HEK293T (cell line): ENCODE measurements at regions not wholly inside any gene's neighbourhood (a gene's known extent, or its start where the extent isn't known, plus 50 kb on each side); places are given as distances from the start of the nearest gene placed in this dataset.
A peak's percentile ranks its signal among the peaks of the same experiment; 100 is the strongest.

Source experiments
- CTCF ChIA-PET: fragments of 350-600 bp; formaldehyde crosslinking; extraction: SDS; loops from one replicate; lab custom pipeline; 2021; ENCODE audit warnings: antibody characterized with exemption, inconsistent platforms; lab: Yijun Ruan, JAX
- POLR2A ChIA-PET: fragments of 350-600 bp; formaldehyde crosslinking; extraction: SDS; loops from one replicate; lab custom pipeline; 2020; ENCODE audit warnings: antibody characterized with exemption, inconsistent platforms; lab: Yijun Ruan, JAX
- DNase-seq: peaks from one replicate; pipeline ENCODE4 v3.0.0; 2012; ENCODE audit warnings: mixed read lengths; ENCODE audit errors: extremely low spot score
- ARNT ChIP-seq: fragments of 450-650 bp; IDR thresholded peaks from 2 replicates; pipeline ENCODE4 v1.6.1; 2017; ENCODE audit warnings: mild to moderate bottlenecking
- BHLHE40 ChIP-seq: fragments of 450-650 bp; IDR thresholded peaks from 2 replicates; pipeline ENCODE4 v1.6.1; 2016; ENCODE audit warnings: mild to moderate bottlenecking, moderate library complexity, borderline replicate concordance
- CTBP1 ChIP-seq: fragments of 450-650 bp; IDR thresholded peaks from 2 replicates; pipeline ENCODE4 v1.6.1; 2016; ENCODE audit warnings: borderline replicate concordance
- ELF4 ChIP-seq: fragments of 450-650 bp; IDR thresholded peaks from 2 replicates; pipeline ENCODE4 v1.6.1; 2017; ENCODE audit warnings: antibody characterized with exemption
- FOXA1 ChIP-seq: fragments of 450-650 bp; IDR thresholded peaks from 2 replicates; pipeline ENCODE4 v1.6.1; 2016; ENCODE audit warnings: mild to moderate bottlenecking
- FOXK2 ChIP-seq: fragments of 450-650 bp; IDR thresholded peaks from 2 replicates; pipeline ENCODE4 v1.6.1; 2016; ENCODE audit warnings: mild to moderate bottlenecking
- FOXM1 ChIP-seq: fragments of 450-650 bp; IDR thresholded peaks from 2 replicates; pipeline ENCODE4 v1.6.1; 2017; ENCODE audit warnings: mild to moderate bottlenecking, borderline replicate concordance
- HDGF ChIP-seq: fragments of 450-650 bp; IDR thresholded peaks from 2 replicates; pipeline ENCODE4 v1.6.1; 2017; ENCODE audit warnings: antibody characterized with exemption, borderline replicate concordance
- L3MBTL2 ChIP-seq: fragments of 450-650 bp; conservative IDR thresholded peaks from 2 replicates; pipeline ENCODE4 v1.6.1; 2016; ENCODE audit warnings: mild to moderate bottlenecking
- LEF1 ChIP-seq: fragments of 450-650 bp; IDR thresholded peaks from 2 replicates; pipeline ENCODE4 v1.6.1; 2017; ENCODE audit warnings: mild to moderate bottlenecking, borderline replicate concordance
- NFRKB ChIP-seq: fragments of 450-650 bp; IDR thresholded peaks from 2 replicates; pipeline ENCODE4 v1.6.1; 2016; ENCODE audit warnings: mild to moderate bottlenecking, moderate library complexity
- SP1 ChIP-seq: fragments of 450-650 bp; IDR thresholded peaks from 2 replicates; pipeline ENCODE4 v1.6.1; 2017
- SUZ12 ChIP-seq: fragments of 450-650 bp; IDR thresholded peaks from 2 replicates; pipeline ENCODE4 v1.6.1; 2016; ENCODE audit warnings: mild to moderate bottlenecking
- TARDBP ChIP-seq: fragments of 450-650 bp; IDR thresholded peaks from 2 replicates; pipeline ENCODE4 v1.6.1; 2016
- ZNF384 ChIP-seq: fragments of 450-650 bp; IDR thresholded peaks from 2 replicates; pipeline ENCODE4 v1.6.1; 2016
- TF ChIP-seq, protein P1 (sequence below): fragments of 450-650 bp; IDR thresholded peaks from 2 replicates; pipeline ENCODE4 v1.6.1; 2016

DNA sequence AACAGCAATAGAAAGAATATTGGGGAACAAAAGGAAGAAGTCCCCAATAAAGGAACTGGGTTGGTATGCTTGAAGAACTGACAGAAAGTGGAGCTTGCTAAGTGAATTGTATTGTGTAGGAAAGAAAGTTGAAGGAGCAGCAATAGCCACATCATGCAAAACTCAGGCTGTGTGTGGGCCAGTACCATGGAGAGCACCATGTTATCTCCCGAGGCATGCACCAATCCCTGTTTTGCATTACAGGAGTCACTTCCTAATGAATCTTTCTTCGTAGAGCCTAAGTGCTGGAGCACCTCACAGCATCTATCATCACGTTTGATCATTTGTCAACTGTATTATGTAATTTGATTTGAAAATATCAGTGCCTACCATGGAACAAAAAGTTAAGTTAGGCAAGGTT lies 137.7 kb upstream of the NMUR2 start:
- DNase-seq = peak; percentile 8
- ChIA-PET CTCF (no interaction called here), POLR2A (no interaction called here)
- no peak for TF ChIP-seq SUZ12
- no peak for TF ChIP-seq L3MBTL2
- no peak for TF ChIP-seq FOXA1
- TF ChIP-seq FOXM1 = no peak
- TF ChIP-seq TARDBP = no peak
- TF ChIP-seq, protein P1, sequence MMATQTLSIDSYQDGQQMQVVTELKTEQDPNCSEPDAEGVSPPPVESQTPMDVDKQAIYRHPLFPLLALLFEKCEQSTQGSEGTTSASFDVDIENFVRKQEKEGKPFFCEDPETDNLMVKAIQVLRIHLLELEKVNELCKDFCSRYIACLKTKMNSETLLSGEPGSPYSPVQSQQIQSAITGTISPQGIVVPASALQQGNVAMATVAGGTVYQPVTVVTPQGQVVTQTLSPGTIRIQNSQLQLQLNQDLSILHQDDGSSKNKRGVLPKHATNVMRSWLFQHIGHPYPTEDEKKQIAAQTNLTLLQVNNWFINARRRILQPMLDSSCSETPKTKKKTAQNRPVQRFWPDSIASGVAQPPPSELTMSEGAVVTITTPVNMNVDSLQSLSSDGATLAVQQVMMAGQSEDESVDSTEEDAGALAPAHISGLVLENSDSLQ = no peak
- no peak for TF ChIP-seq LEF1
- TF ChIP-seq HDGF = no peak
- no peak for TF ChIP-seq ARNT
- TF ChIP-seq NFRKB = no peak

DNA sequence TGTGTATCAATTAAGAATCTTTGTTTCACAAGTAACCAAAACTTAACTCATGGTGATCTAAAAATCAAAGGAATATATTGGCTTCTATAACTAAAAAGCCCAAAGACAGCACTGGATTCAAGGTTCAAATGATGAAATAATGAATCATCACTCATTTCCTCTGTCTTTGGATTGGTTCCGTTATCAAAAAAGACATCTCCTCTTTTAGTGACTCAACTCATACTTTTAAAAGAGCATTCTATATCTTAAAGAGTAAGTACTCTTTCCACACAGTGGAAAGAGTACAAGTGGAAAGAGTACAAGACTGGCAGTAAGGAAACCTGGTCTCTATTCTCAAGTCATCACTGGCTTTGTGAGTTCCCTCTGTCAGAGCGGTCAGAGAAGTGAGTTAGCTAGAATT lies 141.4 kb upstream of the NMUR2 start:
- no peak for TF ChIP-seq SP1
- no peak for TF ChIP-seq TARDBP
- TF ChIP-seq BHLHE40 = no peak
- TF ChIP-seq FOXK2 = no peak
- no peak for TF ChIP-seq CTBP1
- no peak for TF ChIP-seq ELF4
- no peak for TF ChIP-seq FOXM1
- TF ChIP-seq LEF1 = no peak
- no peak for TF ChIP-seq HDGF
- no peak for TF ChIP-seq ARNT
- no peak for TF ChIP-seq L3MBTL2
- TF ChIP-seq NFRKB = no peak
- no peak for TF ChIP-seq FOXA1
- ChIA-PET CTCF (no interaction called here), POLR2A (no interaction called here)
- DNase-seq = no peak

DNA sequence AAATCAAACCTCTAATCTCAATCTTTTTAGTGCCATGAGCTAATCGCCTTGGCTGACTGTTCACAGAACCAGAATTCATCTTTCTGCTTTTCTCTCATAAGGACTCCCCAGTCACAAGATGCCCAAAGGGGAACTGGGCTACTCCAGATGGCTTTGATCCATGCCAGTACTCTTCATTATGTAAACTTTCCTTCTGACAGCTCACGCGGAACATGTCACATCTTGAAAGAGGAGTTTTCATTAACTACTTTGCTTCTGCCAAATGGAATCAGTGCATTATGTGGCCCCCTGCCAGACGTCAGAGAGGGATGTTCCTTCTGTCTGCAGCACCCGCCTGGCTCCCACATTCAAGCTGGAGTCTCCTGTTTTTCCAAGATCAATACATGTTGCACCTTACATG lies 142.1 kb upstream of the NMUR2 start:
- ChIA-PET CTCF (no interaction called here), POLR2A (no interaction called here)
- TF ChIP-seq SUZ12 = no peak
- TF ChIP-seq NFRKB = no peak
- TF ChIP-seq FOXM1 = no peak
- no peak for TF ChIP-seq ELF4
- no peak for TF ChIP-seq FOXA1
- TF ChIP-seq TARDBP = no peak
- no peak for TF ChIP-seq HDGF
- no peak for TF ChIP-seq CTBP1
- TF ChIP-seq SP1 = no peak
- TF ChIP-seq ZNF384 = no peak
- TF ChIP-seq LEF1 = no peak
- TF ChIP-seq, protein P1 = no peak
- no peak for DNase-seq

DNA sequence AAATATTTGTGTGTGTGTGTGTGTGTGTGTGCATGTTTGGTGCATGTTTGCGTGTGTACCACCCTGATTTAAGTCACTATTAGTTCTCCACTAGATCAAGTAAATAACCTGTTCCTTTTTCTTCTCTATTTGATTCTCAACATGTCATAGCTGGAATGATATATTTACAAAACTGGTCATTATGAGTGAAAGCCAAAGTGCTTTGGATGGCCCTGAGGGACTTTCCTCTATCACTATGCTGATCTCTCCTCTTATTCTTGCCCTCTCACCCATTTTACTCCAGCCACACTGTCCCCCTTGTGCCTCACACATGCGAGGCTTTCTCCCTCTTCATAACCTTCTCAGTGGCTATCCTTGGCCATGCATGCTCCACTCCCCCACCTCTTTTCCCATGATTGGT lies 144.6 kb upstream of the NMUR2 start:
- no peak for TF ChIP-seq LEF1
- TF ChIP-seq, protein P1 = no peak
- no peak for DNase-seq
- POLR2A ChIA-PET = no interaction called here
- CTCF ChIA-PET = interaction anchor here (0.7 kb wide), 1 partner anchor 524 kb away, joined by 5 read pairs; no protein-coding TSS in a partner anchor

DNA sequence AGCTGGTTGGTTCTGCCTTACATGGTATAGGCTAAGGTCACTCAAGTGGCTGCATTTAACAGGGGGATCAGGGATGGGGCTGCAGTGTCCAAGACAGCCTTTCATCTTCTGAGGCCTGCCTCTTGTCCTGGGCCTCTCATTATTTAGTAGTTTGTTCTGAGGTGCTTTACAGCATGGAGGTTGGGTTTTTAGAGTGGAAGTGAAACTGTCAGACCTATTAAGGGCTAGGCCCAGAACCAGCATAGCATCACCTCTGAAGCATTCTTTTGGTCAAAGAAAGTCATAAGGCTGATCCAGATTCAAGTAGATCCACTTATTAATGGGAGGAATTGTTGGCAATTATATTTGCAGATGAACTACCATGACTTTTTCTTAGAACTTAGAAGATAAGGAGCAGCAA lies 146.0 kb upstream of the NMUR2 start:
- ChIA-PET POLR2A (no interaction called here), CTCF (no interaction called here)
- TF ChIP-seq HDGF (no peak), ARNT (no peak), SUZ12 (no peak), BHLHE40 (no peak), ZNF384 (no peak), FOXM1 (no peak), FOXA1 (no peak), CTBP1 (no peak), FOXK2 (no peak), L3MBTL2 (no peak), SP1 (no peak), LEF1 (no peak), TARDBP (no peak), NFRKB (no peak)
- TF ChIP-seq, protein P1 = no peak
- DNase-seq = no peak

DNA sequence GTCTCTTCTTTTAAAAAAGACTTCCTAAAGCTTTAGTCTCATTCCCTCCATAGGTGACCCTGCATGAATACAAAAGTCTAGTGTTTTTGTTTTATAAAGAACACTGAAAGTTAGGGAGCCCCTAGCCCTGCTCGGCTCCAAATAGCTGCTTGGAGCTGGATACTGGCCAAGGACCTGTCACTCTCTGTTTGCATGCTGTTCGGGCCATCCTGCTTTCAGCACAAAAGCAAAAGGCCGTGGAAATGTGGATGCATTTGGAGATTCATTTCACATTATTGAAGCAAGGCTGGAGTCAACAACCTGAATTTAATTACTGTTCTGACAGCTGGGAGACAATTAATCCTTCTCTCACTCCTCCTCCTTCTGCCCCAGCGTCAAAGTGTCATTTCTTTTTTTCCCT lies 151.7 kb upstream of the NMUR2 start:
- DNase-seq = no peak
- ChIA-PET CTCF (no interaction called here), POLR2A (no interaction called here)
- TF ChIP-seq BHLHE40 = no peak
- TF ChIP-seq FOXA1 = no peak
- TF ChIP-seq TARDBP = no peak
- TF ChIP-seq SP1 = no peak
- no peak for TF ChIP-seq LEF1
- no peak for TF ChIP-seq NFRKB
- TF ChIP-seq ARNT = no peak
- no peak for TF ChIP-seq FOXM1
- TF ChIP-seq L3MBTL2 = no peak
- TF ChIP-seq, protein P1 = no peak
- TF ChIP-seq SUZ12 = no peak
- TF ChIP-seq ZNF384 = no peak
- TF ChIP-seq CTBP1 = no peak
- TF ChIP-seq FOXK2 = no peak
